PC-3 (cell line): ENCODE measurements at regions not wholly inside any gene's neighbourhood (a gene's known extent, or its start where the extent isn't known, plus 50 kb on each side); places are given as distances from the start of the nearest gene placed in this dataset.

Source experiments
- ATAC-seq: fragments of 200-7000 bp; cut with Tn5 transposase; 2 replicates; pipeline ENCODE4 v1.9.1; 2020; ENCODE audit warnings: mild to moderate bottlenecking, moderate library complexity
- BruUV-seq: library from RNA; stranded (reverse); fragments of 400-500 nt; replicated peaks from 2 replicates; lab custom pipeline; 2021; lab: Mats Ljungman, UMichigan
- CTCF ChIA-PET: fragments of 300-600 bp; sonication (Branson Sonifier 250); formaldehyde crosslinking; loops from one replicate; lab custom pipeline; 2022; ENCODE audit warnings: antibody characterized with exemption; lab: Charles Lee
- POLR2A ChIA-PET: fragments of 300-600 bp; sonication (Branson Sonifier 250); formaldehyde crosslinking; loops from one replicate; lab custom pipeline; 2022; ENCODE audit warnings: antibody characterized with exemption; ENCODE audit not compliant: unreplicated experiment; lab: Charles Lee
- DNase-seq: peaks from one replicate; pipeline ENCODE4 v3.0.0-alpha.2; 2015
- H2AFZ ChIP-seq: fragments of 300-600 bp; sonication (generic); 2 replicates; pipeline ENCODE4 v1.6.0; 2016; ENCODE audit warnings: antibody characterized with exemption, low read length
- H3F3A ChIP-seq: fragments of 300-600 bp; sonication (generic); one replicate; pipeline ENCODE4 v1.6.0; 2017; ENCODE audit warnings: antibody characterized with exemption, low read length, control low read depth, mild to moderate bottlenecking; ENCODE audit not compliant: unreplicated experiment
- H3K27ac ChIP-seq: fragments of 300-600 bp; sonication (generic); 2 replicates; pipeline ENCODE4 v1.5.1; 2016; ENCODE audit warnings: mild to moderate bottlenecking, low read length
- H3K27me3 ChIP-seq: fragments of 300-600 bp; sonication (generic); 2 replicates; pipeline ENCODE4 v1.6.1; 2016; ENCODE audit warnings: low read length, mixed read lengths
- H3K36me3 ChIP-seq: fragments of 300-600 bp; sonication (generic); 2 replicates; pipeline ENCODE4 v1.6.1; 2016; ENCODE audit warnings: low read depth, mixed run types, low read length, mixed read lengths
- H3K4me1 ChIP-seq: fragments of 300-600 bp; sonication (generic); 2 replicates; pipeline ENCODE4 v1.5.1; 2016; ENCODE audit warnings: low read length; ENCODE audit not compliant: insufficient read depth
- H3K4me2 ChIP-seq: fragments of 300-600 bp; sonication (generic); 2 replicates; pipeline ENCODE4 v1.6.0; 2016; ENCODE audit warnings: low read length
- H3K4me3 ChIP-seq: fragments of 300-600 bp; sonication (generic); 2 replicates; pipeline ENCODE4 v1.5.1; 2016; ENCODE audit warnings: mild to moderate bottlenecking, low read length, mixed read lengths
- H3K79me2 ChIP-seq: fragments of 300-600 bp; sonication (generic); 2 replicates; pipeline ENCODE4 v1.6.1; 2017; ENCODE audit warnings: low read length, mixed read lengths
- H3K9ac ChIP-seq: fragments of 300-600 bp; sonication (generic); 2 replicates; pipeline ENCODE4 v1.6.0; 2016; ENCODE audit warnings: mild to moderate bottlenecking, low read length
- H3K9me2 ChIP-seq: fragments of 300-600 bp; sonication (generic); replicated peaks from 2 replicates; pipeline ENCODE4 v1.6.1; 2016; ENCODE audit warnings: mixed run types, low read length, mixed read lengths
- H3K9me3 ChIP-seq: fragments of 300-600 bp; sonication (generic); 2 replicates; pipeline ENCODE4 v1.6.1; 2016; ENCODE audit warnings: low read length, mixed read lengths
- H4K20me1 ChIP-seq: fragments of 300-600 bp; sonication (generic); 2 replicates; pipeline ENCODE4 v1.6.1; 2016; ENCODE audit warnings: low read length, mixed read lengths
- CTCF ChIP-seq: fragments of 300-600 bp; sonication (generic); conservative IDR thresholded peaks from 2 replicates; pipeline ENCODE4 v1.5.1; 2017; ENCODE audit warnings: antibody characterized with exemption, low read depth, mild to moderate bottlenecking, low read length
- EZH2 ChIP-seq: fragments of 300-600 bp; sonication (generic); IDR thresholded peaks from one replicate; pipeline ENCODE4 v1.6.1; 2017; ENCODE audit warnings: antibody characterized with exemption, mild to moderate bottlenecking, low read length; ENCODE audit not compliant: unreplicated experiment
- EZH2phosphoT487 ChIP-seq: fragments of 300-600 bp; sonication (generic); IDR thresholded peaks from 2 replicates; pipeline ENCODE4 v1.6.1; 2018; ENCODE audit warnings: mild to moderate bottlenecking, antibody characterized with exemption, low read length, borderline replicate concordance
- intact Hi-C: fragments of 100-400 bp; cut with micrococcal nuclease; formaldehyde crosslinking; loops from 2 replicates; pipeline ENCODE4 v1.9.0; 2023

- peaks cover 46% of the 10 kb centered on the region for H3K27me3 ChIP-seq
- H3K4me2 ChIP-seq, result no peak overlapping the region
- no peaks in the 10 kb centered on the region for H3K9me2 ChIP-seq
- ChIA-PET POLR2A (no interaction called here), CTCF (no interaction called here)
- no peaks in the 10 kb centered on the region for H3F3A ChIP-seq
- DNase-seq, result no peak
- no peaks in the 10 kb centered on the region for H4K20me1 ChIP-seq
- H2AFZ ChIP-seq, result no peak overlapping the region
- no peak overlapping the region for H3K9ac ChIP-seq
- BruUV-seq, result no TSS peak
- H3K79me2 ChIP-seq, result no peaks in the 10 kb centered on the region
- no peak overlapping the region for H3K4me3 ChIP-seq
- H3K27ac ChIP-seq, result no peak overlapping the region
- no peak for ATAC-seq
- no peaks in the 10 kb centered on the region for H3K9me3 ChIP-seq
- H3K4me1 ChIP-seq, result no peaks in the 10 kb centered on the region
- TF ChIP-seq CTCF (no peak), EZH2 (no peak)
- intact Hi-C loops, result no loop called here
- H3K36me3 ChIP-seq, result no peaks in the 10 kb centered on the region
Measured at GRCh38 chr11:134578807-134579723, 167.0 kb upstream of the B3GAT1 start.

- H3K9me3 ChIP-seq, result no peaks in the 10 kb centered on the region
- no peaks in the 10 kb centered on the region for H3F3A ChIP-seq
- no peak overlapping the region for H3K4me2 ChIP-seq
- no peak overlapping the region for H2AFZ ChIP-seq
- no peak overlapping the region for H3K27ac ChIP-seq
- H3K36me3 ChIP-seq, result no peaks in the 10 kb centered on the region
- no TSS peak for BruUV-seq
- peaks cover 49% of the 10 kb centered on the region for H3K27me3 ChIP-seq
- ChIA-PET POLR2A (no interaction called here), CTCF (no interaction called here)
- H3K79me2 ChIP-seq, result no peaks in the 10 kb centered on the region
- TF ChIP-seq CTCF (no peak), EZH2phosphoT487 (no peak)
- intact Hi-C loops, result no loop called here
- no peaks in the 10 kb centered on the region for H3K9me2 ChIP-seq
- no peak overlapping the region for H3K9ac ChIP-seq
- no peaks in the 10 kb centered on the region for H3K4me1 ChIP-seq
- no peaks in the 10 kb centered on the region for H4K20me1 ChIP-seq
- DNase-seq, result no peak
- no peak for ATAC-seq
- H3K4me3 ChIP-seq, result no peak overlapping the region
Measured at GRCh38 chr11:134577751-134578395, 165.8 kb upstream of the B3GAT1 start.

- DNase-seq (no peak), ATAC-seq (no peak)
- no TSS peak for BruUV-seq
- Histone ChIP-seq H3F3A (no peaks in the 10 kb centered on the region), H3K9me3 (no peaks in the 10 kb centered on the region), H3K9me2 (no peaks in the 10 kb centered on the region), H3K27ac (no peak overlapping the region), H3K27me3 (peaks cover 60% of the 10 kb centered on the region), H4K20me1 (no peaks in the 10 kb centered on the region), H2AFZ (no peak overlapping the region), H3K4me3 (no peak overlapping the region), H3K9ac (no peak overlapping the region), H3K79me2 (no peaks in the 10 kb centered on the region), H3K36me3 (no peaks in the 10 kb centered on the region), H3K4me2 (no peak overlapping the region), H3K4me1 (no peaks in the 10 kb centered on the region)
- POLR2A ChIA-PET, result no interaction called here
- intact Hi-C loops, result no loop called here
- CTCF ChIA-PET, result no interaction called here
- no peak for TF ChIP-seq EZH2
- TF ChIP-seq CTCF, result no peak
Measured at GRCh38 chr11:134576721-134577171, 164.7 kb upstream of the B3GAT1 start.
